Neural progenitor cell (in vitro differentiated cells): ENCODE measurements at regions not wholly inside any gene's neighbourhood (a gene's known extent, or its start where the extent isn't known, plus 50 kb on each side); places are given as distances from the start of the nearest gene placed in this dataset.

Experiments
- DNase-seq: peaks from one replicate; pipeline ENCODE4 v3.0.0-alpha.2; 2016; ENCODE audit warnings: low spot score
- H2AFZ ChIP-seq: fragments of 200-600 bp; sonication (generic); replicated peaks from 2 replicates; pipeline ENCODE4 v1.6.1; 2016; ENCODE audit warnings: antibody characterized with exemption
- H3F3A ChIP-seq: fragments of 200-600 bp; sonication (generic); 2 replicates; pipeline ENCODE4 v1.6.1; 2016; ENCODE audit warnings: antibody characterized with exemption, low read depth
- H3K27ac ChIP-seq: fragments of 200-600 bp; sonication (generic); 2 replicates; pipeline ENCODE4 v1.5.1; 2016; ENCODE audit warnings: mild to moderate bottlenecking
- H3K27me3 ChIP-seq: fragments of 200-600 bp; sonication (generic); 2 replicates; pipeline ENCODE4 v1.6.1; 2016; ENCODE audit warnings: mild to moderate bottlenecking, moderate library complexity
- H3K36me3 ChIP-seq: fragments of 200-600 bp; sonication (generic); 2 replicates; pipeline ENCODE4 v1.5.1; 2016
- H3K4me1 ChIP-seq: fragments of 200-600 bp; sonication (generic); 2 replicates; pipeline ENCODE4 v1.6.1; 2016; ENCODE audit warnings: mixed run types
- H3K4me2 ChIP-seq: fragments of 200-600 bp; sonication (generic); 2 replicates; pipeline ENCODE4 v1.6.1; 2016
- H3K4me3 ChIP-seq: fragments of 200-600 bp; sonication (generic); 2 replicates; pipeline ENCODE4 v1.5.1; 2016
- H3K79me2 ChIP-seq: fragments of 200-600 bp; sonication (generic); 2 replicates; pipeline ENCODE4 v1.6.1; 2016; ENCODE audit warnings: low read depth
- H3K9ac ChIP-seq: fragments of 200-600 bp; sonication (generic); 2 replicates; pipeline ENCODE4 v1.6.1; 2016
- H3K9me3 ChIP-seq: fragments of 200-600 bp; sonication (generic); 2 replicates; pipeline ENCODE4 v1.5.1; 2016; ENCODE audit warnings: low read depth
- H4K20me1 ChIP-seq: fragments of 200-600 bp; sonication (generic); 2 replicates; pipeline ENCODE4 v1.6.1; 2016; ENCODE audit warnings: low read depth
- H3K27ac Mint-ChIP-seq: 3 replicates; pipeline ENCODE4 v1.8.0; 2021; ENCODE audit warnings: mixed read lengths
- H3K27me3 Mint-ChIP-seq: 2 replicates; pipeline ENCODE4 v1.8.0; 2022; ENCODE audit warnings: low read depth, mild to moderate bottlenecking, inconsistent platforms, moderate library complexity, mixed read lengths; ENCODE audit not compliant: insufficient read depth
- H3K36me3 Mint-ChIP-seq: 3 replicates; pipeline ENCODE4 v1.8.0; 2021; ENCODE audit warnings: mixed read lengths
- H3K4me1 Mint-ChIP-seq: 3 replicates; pipeline ENCODE4 v1.8.0; 2021; ENCODE audit warnings: mixed read lengths
- H3K4me3 Mint-ChIP-seq: 3 replicates; pipeline ENCODE4 v1.8.0; 2021; ENCODE audit warnings: mild to moderate bottlenecking, moderate library complexity, mixed read lengths
- H3K9me3 Mint-ChIP-seq: 3 replicates; pipeline ENCODE4 v1.8.0; 2020; ENCODE audit warnings: mixed read lengths
- CTCF ChIP-seq: fragments of 200-600 bp; sonication (generic); IDR thresholded peaks from 2 replicates; pipeline ENCODE4 v1.5.1; 2017; ENCODE audit warnings: antibody characterized with exemption, mild to moderate bottlenecking
- EZH2 ChIP-seq: fragments of 200-600 bp; sonication (generic); IDR thresholded peaks from 2 replicates; pipeline ENCODE4 v1.6.1; 2017; ENCODE audit warnings: antibody characterized with exemption, mild to moderate bottlenecking, moderate library complexity
- EZH2phosphoT487 ChIP-seq: fragments of 200-600 bp; sonication (generic); IDR thresholded peaks from 2 replicates; pipeline ENCODE4 v1.6.1; 2017; ENCODE audit warnings: antibody characterized with exemption

- TF ChIP-seq CTCF (no peak), EZH2 (no peak), EZH2phosphoT487 (no peak)
- no peaks in the 10 kb centered on the region for H4K20me1 ChIP-seq
Observed at GRCh38 chr4:128525992-128526630, 238.5 kb upstream of the PGRMC2 start.

GRCh38 chr4:128525387-128525786, 237.8 kb upstream of the PGRMC2 start:
- no peaks in the 10 kb centered on the region for H3K27me3 ChIP-seq
- H3K4me1 ChIP-seq, result peaks cover 16% of the 10 kb centered on the region
- no peaks in the 10 kb centered on the region for H3K36me3 Mint-ChIP-seq
- H3K4me1 Mint-ChIP-seq, result peaks cover 13% of the 10 kb centered on the region
- no peak for TF ChIP-seq CTCF
- TF ChIP-seq EZH2, result no peak
- TF ChIP-seq EZH2phosphoT487, result no peak
- H4K20me1 ChIP-seq, result no peaks in the 10 kb centered on the region
- no peak overlapping the region for H3K4me3 Mint-ChIP-seq
- no peak overlapping the region for H3K9ac ChIP-seq
- no peak overlapping the region for H3K4me3 ChIP-seq
- peaks cover 3% of the 10 kb centered on the region for H3K9me3 Mint-ChIP-seq
- no peak overlapping the region for H3K27ac ChIP-seq
- H3K79me2 ChIP-seq, result no peaks in the 10 kb centered on the region
- no peak for DNase-seq
- H3K36me3 ChIP-seq, result no peaks in the 10 kb centered on the region
- no peak overlapping the region for H3K4me2 ChIP-seq
- no peak overlapping the region for H3K27ac Mint-ChIP-seq
- H3K27me3 Mint-ChIP-seq, result peaks cover 9% of the 10 kb centered on the region
- no peaks in the 10 kb centered on the region for H3K9me3 ChIP-seq
- no peaks in the 10 kb centered on the region for H3F3A ChIP-seq
- no peak overlapping the region for H2AFZ ChIP-seq

More at GRCh38 chr4:128525992-128526630, 238.5 kb upstream of the PGRMC2 start:
- Histone ChIP-seq H3K4me2 (no peak overlapping the region), H3K4me3 (no peak overlapping the region), H3K4me1 (peaks cover 16% of the 10 kb centered on the region), H3K79me2 (no peaks in the 10 kb centered on the region), H3K36me3 (no peaks in the 10 kb centered on the region), H2AFZ (no peak overlapping the region), H3K27me3 (no peaks in the 10 kb centered on the region), H3K9ac (no peak overlapping the region), H3F3A (no peaks in the 10 kb centered on the region), H3K27ac (no peak overlapping the region), H3K9me3 (no peaks in the 10 kb centered on the region)
- Mint-ChIP-seq H3K36me3 (no peaks in the 10 kb centered on the region), H3K4me1 (peaks cover 8% of the 10 kb centered on the region), H3K4me3 (no peak overlapping the region), H3K9me3 (peaks cover 3% of the 10 kb centered on the region), H3K27ac (no peak overlapping the region), H3K27me3 (peaks cover 6% of the 10 kb centered on the region)
- no peak for DNase-seq

DNA sequence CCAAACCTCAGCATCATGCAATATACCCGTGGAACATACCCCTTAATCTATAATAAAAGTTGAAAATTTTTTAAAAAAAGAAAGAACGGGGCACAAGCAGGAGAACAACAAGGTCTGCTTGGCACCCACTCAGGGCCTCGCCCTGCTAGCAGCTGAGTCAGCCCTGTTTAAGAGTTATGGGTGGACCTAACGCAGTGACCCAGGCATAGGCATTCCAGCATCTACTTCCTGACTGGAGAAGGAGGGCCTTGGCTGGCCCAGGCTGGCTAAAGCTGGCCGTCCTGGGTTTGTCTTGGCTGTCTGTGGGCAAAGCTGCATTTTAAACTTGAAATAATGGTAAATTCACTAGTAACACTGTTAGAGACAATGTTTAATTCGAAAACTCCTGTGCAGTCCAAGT, 236.7 kb upstream of the PGRMC2 start:
- no peak overlapping the region for H3K4me3 Mint-ChIP-seq
- Histone ChIP-seq H3K9ac (no peak overlapping the region), H4K20me1 (no peaks in the 10 kb centered on the region), H3K9me3 (no peaks in the 10 kb centered on the region), H3K36me3 (no peaks in the 10 kb centered on the region), H3K4me2 (no peak overlapping the region), H3K4me3 (no peak overlapping the region), H3K79me2 (no peaks in the 10 kb centered on the region), H2AFZ (no peak overlapping the region), H3F3A (no peaks in the 10 kb centered on the region), H3K4me1 (peaks cover 13% of the 10 kb centered on the region), H3K27ac (no peak overlapping the region), H3K27me3 (no peaks in the 10 kb centered on the region)
- peaks cover 3% of the 10 kb centered on the region for H3K9me3 Mint-ChIP-seq
- H3K36me3 Mint-ChIP-seq, result no peaks in the 10 kb centered on the region
- H3K4me1 Mint-ChIP-seq, result peaks cover 13% of the 10 kb centered on the region
- no peak for DNase-seq
- no peak overlapping the region for H3K27ac Mint-ChIP-seq
- TF ChIP-seq EZH2 (no peak), CTCF (no peak), EZH2phosphoT487 (no peak)
- H3K27me3 Mint-ChIP-seq, result peaks cover 11% of the 10 kb centered on the region
